ENCODE measurements at regions not wholly inside any gene's neighbourhood (a gene's known extent, or its start where the extent isn't known, plus 50 kb on each side); places are given as distances from the start of the nearest gene placed in this dataset.
A peak's percentile ranks its signal among the peaks of the same experiment; 100 is the strongest.

GRCh38 chr2:64750817-64751285 is 97.1 kb upstream of the SERTAD2 start:
- TF ChIP-seq CTCF (IDR thresholded peaks at IDR 0.05) (peak in 4 of 12 donors; percentile 15 to 46 (median 23)), POLR2A (IDR thresholded peaks at IDR 0.05) (peak; percentile 85 to 99)
